Body of pancreas (tissue), 4 donors: ENCODE measurements at regions not wholly inside any gene's neighbourhood (a gene's known extent, or its start where the extent isn't known, plus 50 kb on each side); places are given as distances from the start of the nearest gene placed in this dataset.
"Not testable (repeated sequence)": the region's sequence is repeated elsewhere in the genome, so short reads cannot be mapped to it uniquely, and the experiment has no call there.

Source experiments
- ATAC-seq: fragments of 150-250 bp; one replicate; pipeline ENCODE4 v1.9.1; 2016
- DNase-seq, 4 donors: peaks; one replicate each; pipeline ENCODE4 v3.0.0-alpha.2; 2019
- H3K27ac ChIP-seq, 4 donors: fragments of 200-600 bp; sonication (generic); 1 replicate in 3 of 4; 2 replicates in 1 of 4; pipeline versions ENCODE4 v1.5.1 to v1.6.1; 2016 to 2019; ENCODE audit warnings: mild to moderate bottlenecking in 1 of 4, mixed read lengths in 1 of 4, moderate library complexity in 1 of 4
- H3K27me3 ChIP-seq, 2 donors: fragments of 200-600 bp; sonication (generic); one replicate each; pipeline ENCODE4 v1.6.0; 2016; ENCODE audit warnings: mild to moderate bottlenecking in 1 of 2
- H3K36me3 ChIP-seq, 2 donors: fragments of 200-600 bp; sonication (generic); replicated peaks in 1 of 2; 2 replicates each; pipeline ENCODE4 v1.5.1; 2016; ENCODE audit warnings: low read depth in 2 of 2; ENCODE audit not compliant: insufficient read depth in 1 of 2
- H3K4me1 ChIP-seq: fragments of 200-600 bp; sonication (generic); one replicate; pipeline ENCODE4 v1.6.0; 2016
- H3K4me3 ChIP-seq, 2 donors: fragments of 200-600 bp; sonication (generic); 1 replicate in 1 of 2; 2 replicates in 1 of 2; pipeline ENCODE4 v1.5.1; 2016 to 2019
- H3K9me3 ChIP-seq, 3 donors: fragments of 200-600 bp; sonication (generic); 1 replicate in 2 of 3; 2 replicates in 1 of 3; pipeline ENCODE4 v1.5.1; 2016
- POLR2A ChIP-seq, 3 donors: fragments of 450-650 bp; IDR thresholded peaks; one replicate each; pipeline ENCODE4 v1.6.1; 2016; ENCODE audit warnings: antibody characterized with exemption in 3 of 3, mild to moderate bottlenecking in 2 of 3
- WGBS, 2 donors: methylation state at CpG; one replicate each; pipeline ENCODE4 v1.1.5; 2017; 5-methylcytosine and 5-hydroxymethylcytosine counted together
- intact Hi-C: fragments of 100-400 bp; cut with DNase I; formaldehyde crosslinking; loops from one replicate; pipeline ENCODE4 v1.15.1; 2023
- TF ChIP-seq, protein P1 (sequence below), 7 experiments: fragments of 450-650 bp in 4 of 7; fragments of 200-600 bp in 3 of 7; sonication (generic) in 3 of 7; IDR thresholded peaks; one replicate each; pipeline ENCODE4 v1.5.1; 2016 to 2019; ENCODE audit warnings: antibody characterized with exemption in 7 of 7

DNA sequence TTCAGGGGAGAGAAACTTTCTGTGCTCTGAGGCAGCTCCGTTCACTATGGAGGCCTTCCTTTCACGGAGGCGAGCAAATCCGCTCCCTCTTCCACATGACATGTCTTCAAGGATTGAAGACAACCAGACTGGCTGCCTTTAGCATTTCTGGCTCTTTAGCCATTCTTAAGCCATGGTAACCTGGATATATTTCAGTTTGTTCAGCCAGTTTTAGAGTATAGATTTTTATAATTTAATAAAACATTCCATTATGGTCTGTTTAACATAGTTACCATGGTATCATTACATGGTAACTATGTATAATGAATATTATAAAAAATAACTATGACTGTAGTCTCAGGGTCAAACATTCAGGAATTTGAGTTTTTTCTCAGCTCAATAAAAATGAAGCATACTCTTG, 54.2 kb upstream of the NFIA start:
- Histone ChIP-seq H3K4me3 (no peak overlapping the region), H3K27ac (no peak overlapping the region), H3K27me3 (no peaks in the 10 kb centered on the region), H3K9me3 (no peaks in the 10 kb centered on the region), H3K36me3 (no peaks in the 10 kb centered on the region), H3K4me1 (no peaks in the 10 kb centered on the region)
- WGBS, 2 donors = 82 to 91% methylated on average over 4 of the region's 4 CpGs
- DNase-seq (no peak), ATAC-seq (no peak)
- intact Hi-C loops = no loop called here
- TF ChIP-seq POLR2A (IDR thresholded peaks at IDR 0.05) = no peak
- TF ChIP-seq, protein P1, sequence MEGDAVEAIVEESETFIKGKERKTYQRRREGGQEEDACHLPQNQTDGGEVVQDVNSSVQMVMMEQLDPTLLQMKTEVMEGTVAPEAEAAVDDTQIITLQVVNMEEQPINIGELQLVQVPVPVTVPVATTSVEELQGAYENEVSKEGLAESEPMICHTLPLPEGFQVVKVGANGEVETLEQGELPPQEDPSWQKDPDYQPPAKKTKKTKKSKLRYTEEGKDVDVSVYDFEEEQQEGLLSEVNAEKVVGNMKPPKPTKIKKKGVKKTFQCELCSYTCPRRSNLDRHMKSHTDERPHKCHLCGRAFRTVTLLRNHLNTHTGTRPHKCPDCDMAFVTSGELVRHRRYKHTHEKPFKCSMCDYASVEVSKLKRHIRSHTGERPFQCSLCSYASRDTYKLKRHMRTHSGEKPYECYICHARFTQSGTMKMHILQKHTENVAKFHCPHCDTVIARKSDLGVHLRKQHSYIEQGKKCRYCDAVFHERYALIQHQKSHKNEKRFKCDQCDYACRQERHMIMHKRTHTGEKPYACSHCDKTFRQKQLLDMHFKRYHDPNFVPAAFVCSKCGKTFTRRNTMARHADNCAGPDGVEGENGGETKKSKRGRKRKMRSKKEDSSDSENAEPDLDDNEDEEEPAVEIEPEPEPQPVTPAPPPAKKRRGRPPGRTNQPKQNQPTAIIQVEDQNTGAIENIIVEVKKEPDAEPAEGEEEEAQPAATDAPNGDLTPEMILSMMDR (IDR thresholded peaks at IDR 0.05) = no peak

DNA sequence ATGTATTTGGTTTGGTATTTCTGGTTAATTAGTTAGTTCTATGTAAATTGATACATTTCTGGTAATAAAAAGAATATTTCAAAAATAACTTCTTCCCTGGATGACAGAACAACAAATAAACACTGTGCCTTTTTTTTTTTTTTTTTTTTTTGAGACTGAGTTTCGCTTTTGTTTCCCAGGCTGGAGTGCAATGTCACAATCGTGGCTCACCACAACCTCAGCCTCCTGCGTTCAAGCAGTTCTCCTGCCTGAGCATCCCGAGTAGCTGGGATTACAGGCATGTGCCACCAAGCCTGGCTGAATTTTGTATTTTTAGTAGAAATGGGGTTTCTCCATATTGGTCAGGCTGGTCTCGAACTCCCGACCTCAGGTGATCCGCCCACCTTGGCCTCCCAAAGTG, 64.3 kb upstream of the NFIA start:
- WGBS, 2 donors = 77 to 87% methylated on average over 5 to 7 of the region's 7 CpGs
- H3K9me3 ChIP-seq, H3K4me1 ChIP-seq, H3K27me3 ChIP-seq, H3K27ac ChIP-seq, DNase-seq, intact Hi-C loops, H3K4me3 ChIP-seq, H3K36me3 ChIP-seq, ATAC-seq: not testable (repeated sequence)

DNA sequence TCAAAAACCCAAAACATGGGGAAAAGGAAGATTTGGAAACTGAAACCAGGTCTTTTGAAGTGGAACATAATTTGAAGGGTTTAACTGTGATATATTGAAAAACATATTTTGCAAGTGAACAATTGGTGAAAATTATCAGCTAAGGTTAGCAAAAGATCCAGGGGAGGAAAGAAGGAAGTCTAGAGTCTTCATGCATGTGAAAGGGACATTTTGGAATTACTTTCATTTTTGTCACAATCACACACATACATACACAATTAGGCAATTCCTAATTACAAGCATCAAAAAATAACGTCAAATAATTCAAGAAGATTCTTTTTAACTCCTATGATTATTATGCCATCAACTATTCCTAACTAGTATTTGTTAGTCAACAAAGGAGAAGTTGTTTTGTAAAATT, 64.7 kb upstream of the NFIA start:
- H3K27me3 ChIP-seq = no peaks in the 10 kb centered on the region
- no peak for ATAC-seq
- H3K4me3 ChIP-seq = no peak overlapping the region
- WGBS, 2 donors = 72 to 87% methylated on average over 1 of the region's 1 CpG
- H3K36me3 ChIP-seq = no peaks in the 10 kb centered on the region
- intact Hi-C loops = no loop called here
- DNase-seq = no peak
- no peak for TF ChIP-seq POLR2A (IDR thresholded peaks at IDR 0.05)
- TF ChIP-seq, protein P1 (IDR thresholded peaks at IDR 0.05) = no peak
- H3K4me1 ChIP-seq = no peaks in the 10 kb centered on the region
- no peak overlapping the region for H3K27ac ChIP-seq
- H3K9me3 ChIP-seq = no peaks in the 10 kb centered on the region

DNA sequence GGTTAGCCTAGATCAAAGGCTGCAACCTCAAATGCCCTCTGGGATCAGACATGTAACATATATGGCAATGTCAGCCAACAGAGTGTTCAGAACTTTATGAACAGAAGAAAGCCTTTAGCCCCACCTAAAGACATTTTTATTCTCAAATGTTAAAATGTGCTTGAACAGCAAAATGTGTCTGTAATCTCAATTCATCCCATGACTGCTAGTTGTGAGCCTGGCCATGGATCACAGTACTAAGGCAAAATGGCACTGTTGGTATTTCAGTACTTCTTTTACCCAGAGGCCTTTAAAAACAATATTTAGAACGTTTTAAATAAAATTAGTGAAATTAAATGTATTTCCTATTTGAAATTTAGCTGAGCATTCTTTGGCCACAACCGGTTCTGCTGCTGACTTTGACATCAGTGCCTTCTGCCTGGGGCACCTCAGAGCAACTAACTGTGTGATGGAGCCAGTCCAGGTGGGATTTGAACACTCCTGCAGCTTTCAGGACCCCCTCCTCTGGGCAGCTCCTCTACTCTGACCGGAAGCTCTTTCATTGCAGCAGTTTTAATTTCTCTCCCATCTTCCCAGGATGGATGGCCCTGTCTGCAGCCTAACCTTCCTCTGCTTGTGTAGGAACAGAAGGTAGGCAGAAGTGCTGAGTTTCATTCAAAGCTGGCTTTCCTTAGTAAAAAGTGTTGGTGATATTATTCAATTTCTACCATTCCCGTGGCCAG, 68.3 kb upstream of the NFIA start:
- TF ChIP-seq, protein P1 (IDR thresholded peaks at IDR 0.05) = no peak
- TF ChIP-seq POLR2A (IDR thresholded peaks at IDR 0.05) = no peak
- 39 to 61% methylated on average over 4 of the region's 4 CpGs for WGBS, 2 donors
- H3K4me1 ChIP-seq = no peaks in the 10 kb centered on the region
- ATAC-seq (no peak), DNase-seq (no peak)
- H3K36me3 ChIP-seq = no peaks in the 10 kb centered on the region
- H3K27ac ChIP-seq = no peak overlapping the region
- no peaks in the 10 kb centered on the region for H3K9me3 ChIP-seq
- H3K4me3 ChIP-seq = no peak overlapping the region
- H3K27me3 ChIP-seq = no peaks in the 10 kb centered on the region
- intact Hi-C loops = no loop called here

DNA sequence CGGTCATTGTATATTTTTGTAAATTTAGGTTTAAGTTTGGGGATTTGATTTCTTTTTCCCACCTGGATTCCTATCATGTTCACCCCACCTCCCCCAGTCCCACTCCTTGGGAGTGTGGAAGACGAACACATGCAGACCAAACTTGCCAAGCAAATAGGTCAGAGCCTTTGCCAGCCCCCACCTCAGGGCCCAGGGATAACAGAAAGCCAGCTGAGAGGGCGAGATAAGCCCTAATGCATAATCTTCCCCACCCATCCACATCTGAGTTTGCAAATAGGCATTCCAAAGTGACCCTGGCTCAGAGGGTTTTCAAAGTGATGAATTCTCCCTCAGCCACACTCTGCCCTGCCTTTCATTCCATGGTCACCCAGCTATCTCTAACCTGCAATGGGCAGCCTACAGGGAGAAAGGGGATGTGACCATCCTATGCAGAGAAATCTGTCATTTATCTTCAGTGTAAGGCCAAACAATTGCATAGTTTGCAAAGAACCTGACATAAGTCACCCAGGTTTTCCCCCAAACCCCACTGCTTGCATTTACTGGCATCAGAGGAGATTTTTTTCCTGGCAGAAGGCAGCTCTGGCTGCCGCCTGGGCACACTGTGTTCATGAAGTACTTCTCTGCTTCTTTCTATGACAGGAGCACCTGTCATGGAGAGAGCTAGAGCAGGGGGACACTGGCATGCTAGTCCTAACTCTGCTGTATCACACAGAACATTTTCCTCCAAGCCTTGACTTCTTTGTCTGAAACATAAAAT, 69.0 kb upstream of the NFIA start:
- no peak for TF ChIP-seq POLR2A (IDR thresholded peaks at IDR 0.05)
- TF ChIP-seq, protein P1 (IDR thresholded peaks at IDR 0.05) = no peak
- WGBS, 2 donors = 74 to 84% methylated on average over 4 of the region's 4 CpGs
- H3K36me3 ChIP-seq = no peaks in the 10 kb centered on the region
- H3K4me3 ChIP-seq = no peak overlapping the region
- H3K27ac ChIP-seq = no peak overlapping the region
- no peak for DNase-seq
- H3K4me1 ChIP-seq = no peaks in the 10 kb centered on the region
- H3K27me3 ChIP-seq = no peaks in the 10 kb centered on the region
- intact Hi-C loops = no loop called here
- ATAC-seq = no peak
- no peaks in the 10 kb centered on the region for H3K9me3 ChIP-seq
